Vagina (tissue), 2 donors: ENCODE measurements at regions not wholly inside any gene's neighbourhood (a gene's known extent, or its start where the extent isn't known, plus 50 kb on each side); places are given as distances from the start of the nearest gene placed in this dataset.

Experiments
- CTCF ChIP-seq, 3 experiments: fragments of 450-650 bp in 2 of 3; fragments of 200-600 bp in 1 of 3; sonication (generic) in 1 of 3; IDR thresholded peaks; one replicate each; pipeline ENCODE4 v1.5.1; 2017 to 2019; ENCODE audit warnings: antibody characterized with exemption in 3 of 3, mild to moderate bottlenecking in 2 of 3, moderate library complexity in 2 of 3
- POLR2A ChIP-seq, 2 donors: fragments of 450-650 bp; IDR thresholded peaks; one replicate each; pipeline ENCODE4 v1.6.1; 2017; ENCODE audit warnings: antibody characterized with exemption in 2 of 2, mild to moderate bottlenecking in 2 of 2, moderate library complexity in 2 of 2

- TF ChIP-seq CTCF (IDR thresholded peaks at IDR 0.05) (no peak), POLR2A (IDR thresholded peaks at IDR 0.05) (no peak)
Measured at GRCh38 chr2:45332567-45332966, 278.5 kb downstream of the SRBD1 start.
